Heart left ventricle (tissue), 16 donors: ENCODE measurements at regions not wholly inside any gene's neighbourhood (a gene's known extent, or its start where the extent isn't known, plus 50 kb on each side); places are given as distances from the start of the nearest gene placed in this dataset.

ENCODE experiments used
- ATAC-seq, 4 donors: fragments of 200-7000 bp; cut with Tn5 transposase; one replicate each; pipeline ENCODE4 v1.9.1; 2020 to 2022; ENCODE audit warnings: moderate library complexity in 4 of 4, mild to moderate bottlenecking in 3 of 4, moderate number of reproducible peaks in 1 of 4
- DNase-seq, 5 donors: peaks; one replicate each; pipeline ENCODE4 v3.0.0-alpha.2; 2020
- H3K27ac ChIP-seq, 12 donors: fragments of 200-600 bp; sonication (generic) in 4 of 12; one replicate each; pipeline versions ENCODE4 v1.5.0 to v1.8.0; 2016 to 2022; ENCODE audit warnings: mild to moderate bottlenecking in 2 of 12
- H3K27me3 ChIP-seq, 9 donors: fragments of 200-600 bp; sonication (generic) in 2 of 9; one replicate each; pipeline versions ENCODE4 v1.5.1 to v1.8.0; 2016 to 2022; ENCODE audit warnings: mild to moderate bottlenecking in 3 of 9
- H3K36me3 ChIP-seq, 9 donors: fragments of 200-600 bp; sonication (generic) in 2 of 9; one replicate each; pipeline versions ENCODE4 v1.5.0 to v1.8.0; 2018 to 2022; ENCODE audit warnings: mild to moderate bottlenecking in 2 of 9
- H3K4me1 ChIP-seq, 12 donors: fragments of 200-600 bp; sonication (generic) in 4 of 12; one replicate each; pipeline versions ENCODE4 v1.5.0 to v1.8.0; 2016 to 2022; ENCODE audit warnings: mild to moderate bottlenecking in 3 of 12
- H3K4me3 ChIP-seq, 12 donors: fragments of 200-600 bp; sonication (generic) in 4 of 12; one replicate each; pipeline versions ENCODE4 v1.5.0 to v1.8.0; 2017 to 2022; ENCODE audit warnings: mild to moderate bottlenecking in 9 of 12, moderate library complexity in 4 of 12
- H3K9me3 ChIP-seq, 12 donors: fragments of 200-600 bp; sonication (generic) in 4 of 12; one replicate each; pipeline versions ENCODE4 v1.5.0 to v1.8.0; 2016 to 2022; ENCODE audit warnings: mild to moderate bottlenecking in 1 of 12
- CTCF ChIP-seq, 12 donors: fragments of 200-600 bp; sonication (generic) in 4 of 12; IDR thresholded peaks; one replicate each; pipeline versions ENCODE4 v1.5.0 to v1.8.0; 2018 to 2022; ENCODE audit warnings: antibody characterized with exemption in 12 of 12, mild to moderate bottlenecking in 5 of 12
- POLR2A ChIP-seq, 2 donors: fragments of 450-650 bp; IDR thresholded peaks; one replicate each; pipeline ENCODE4 v1.6.1; 2017; ENCODE audit warnings: antibody characterized with exemption in 2 of 2, mild to moderate bottlenecking in 2 of 2, moderate library complexity in 2 of 2
- WGBS, 4 donors: extraction: QIAGEN DNeasy Blood & Tissue Kit in 2 of 4; methylation state at CpG; one replicate each; pipeline versions ENCODE4 v1.1.5 to v1.1.7; 2013 to 2018; 5-methylcytosine and 5-hydroxymethylcytosine counted together
- intact Hi-C, 10 donors: fragments of 100-400 bp; cut with DNase I; formaldehyde crosslinking; loops; one replicate each; pipeline versions ENCODE4 v1.11.1 to v1.14.2; 2022
- donor health status: ischemic (EF 13 %, LVEDD 7.1; RV severe dilation, severe dysfunction).
- donor health status: healthy with polysubstance abuse.
- donor health status: DM: no; HTN: yes; CAD: no.
- donor health status: DM: no; HTN: no; CAD: no.
- donor health status: ischemic (EF 25% LVEDD 6.9; RV normal size, moderate dysfunction).
- donor health status: ischemic (EF 25% LVEDD 5.7; RV mildly dilated, moderate dysfunction).
- donor health status: healthy.
- donor health status: DM: yes; HTN: yes; CAD: no.
- donor health status: ischemic (EF 35%, LVEDD 5.7; RV mildly dilated, moderate dysfunction).
- donor health status: nonischemic (EF 11% LVEDD 7.7; RV severe dilation, severe dysfunction).
- donor health status: DM: yes; HTN: yes; CAD: no.
- donor health status: PGD.
- donor health status: ischemic (EF 29% LVEDD 5.4; RV normal size, mild dysfunction).
- donor health status: nonischemic (EF 23%, LVEDD 6.1; RV moderate dilation, normal function).

GRCh38 chr11:42169191-42169590 is 709.7 kb upstream of the LRRC4C start:
- intact Hi-C loops = no loop called here
- TF ChIP-seq POLR2A (IDR thresholded peaks at IDR 0.05) (no peak), CTCF (IDR thresholded peaks at IDR 0.05) (no peak)
- Histone ChIP-seq H3K4me1 (no peaks in the 10 kb centered on the region), H3K4me3 (no peak overlapping the region), H3K9me3 (peaks cover 0 to 4% (median 0%) of the 10 kb centered on the region in 12 donors), H3K27me3 (no peaks in the 10 kb centered on the region), H3K36me3 (no peaks in the 10 kb centered on the region), H3K27ac (no peak overlapping the region)
- DNase-seq (no peak), ATAC-seq (no peak)
- WGBS, 4 donors = 72 to 82% (median 79%) methylated on average over 2 of the region's 2 CpGs

- no peak for DNase-seq
- Histone ChIP-seq H3K9me3 (peaks cover 0 to 4% (median 0%) of the 10 kb centered on the region in 12 donors), H3K27me3 (no peaks in the 10 kb centered on the region), H3K27ac (no peak overlapping the region), H3K36me3 (no peaks in the 10 kb centered on the region), H3K4me1 (no peaks in the 10 kb centered on the region), H3K4me3 (no peak overlapping the region)
- no peak for TF ChIP-seq POLR2A (IDR thresholded peaks at IDR 0.05)
- intact Hi-C loops = no loop called here
- no peak for ATAC-seq
- 24 to 49% (median 42%) methylated on average over 1 of the region's 1 CpG for whole genome bisulfite sequencing, 4 donors
These were observed 711.1 kb upstream of the LRRC4C start for GRCh38 chr11:42170601-42171000.

- Histone ChIP-seq H3K4me1 (no peaks in the 10 kb centered on the region), H3K36me3 (no peaks in the 10 kb centered on the region), H3K4me3 (no peak overlapping the region), H3K9me3 (peaks cover 0 to 4% (median 0%) of the 10 kb centered on the region in 12 donors), H3K27me3 (no peaks in the 10 kb centered on the region), H3K27ac (no peak overlapping the region)
- ATAC-seq (no peak), DNase-seq (no peak)
- no peak for TF ChIP-seq POLR2A (IDR thresholded peaks at IDR 0.05)
- TF ChIP-seq CTCF (IDR thresholded peaks at IDR 0.05) = no peak
- intact Hi-C loops = no loop called here
- WGBS, 4 donors = 17 to 42% (median 33%) methylated on average over 1 of the region's 1 CpG
These were observed 711.6 kb upstream of the LRRC4C start for GRCh38 chr11:42171046-42171445.

- Histone ChIP-seq H3K9me3 (peaks cover 0 to 4% (median 0%) of the 10 kb centered on the region in 12 donors), H3K36me3 (no peaks in the 10 kb centered on the region), H3K27ac (no peak overlapping the region), H3K27me3 (no peaks in the 10 kb centered on the region), H3K4me1 (no peaks in the 10 kb centered on the region), H3K4me3 (no peak overlapping the region)
- intact Hi-C loops = no loop called here
- TF ChIP-seq POLR2A (IDR thresholded peaks at IDR 0.05) = no peak
- no peak for TF ChIP-seq CTCF (IDR thresholded peaks at IDR 0.05)
- WGBS, 4 donors = 71 to 76% (median 75%) methylated on average over 3 of the region's 3 CpGs
- ATAC-seq = no peak
- DNase-seq = no peak
These were observed 713.0 kb upstream of the LRRC4C start for GRCh38 chr11:42172441-42172840.

- Histone ChIP-seq H3K27me3 (no peaks in the 10 kb centered on the region), H3K27ac (no peak overlapping the region), H3K36me3 (no peaks in the 10 kb centered on the region), H3K4me1 (no peaks in the 10 kb centered on the region), H3K4me3 (no peak overlapping the region), H3K9me3 (no peaks in the 10 kb centered on the region)
- 80 to 89% (median 86%) methylated on average over 1 of the region's 1 CpG for WGBS, 4 donors
- ATAC-seq (no peak), DNase-seq (no peak)
- intact Hi-C loops = no loop called here
- TF ChIP-seq POLR2A (IDR thresholded peaks at IDR 0.05) = no peak
- TF ChIP-seq CTCF (IDR thresholded peaks at IDR 0.05) = no peak
These were observed 715.8 kb upstream of the LRRC4C start for GRCh38 chr11:42175203-42175602.
